Peyer's patch (tissue), 4 donors: ENCODE measurements at regions not wholly inside any gene's neighbourhood (a gene's known extent, or its start where the extent isn't known, plus 50 kb on each side); places are given as distances from the start of the nearest gene placed in this dataset.

ENCODE experiments used
- CTCF ChIP-seq, 6 experiments: fragments of 450-650 bp in 4 of 6; fragments of 200-600 bp in 2 of 6; sonication (generic) in 1 of 6; IDR thresholded peaks; one replicate each; pipeline ENCODE4 v1.5.1; 2017 to 2019; ENCODE audit warnings: antibody characterized with exemption in 6 of 6, mild to moderate bottlenecking in 3 of 6, moderate library complexity in 1 of 6
- POLR2A ChIP-seq, 2 donors: fragments of 450-650 bp; IDR thresholded peaks; one replicate each; pipeline ENCODE4 v1.5.1; 2017; ENCODE audit warnings: antibody characterized with exemption in 2 of 2, mild to moderate bottlenecking in 2 of 2, moderate library complexity in 2 of 2

- TF ChIP-seq POLR2A (IDR thresholded peaks at IDR 0.05), result no peak
- TF ChIP-seq CTCF (IDR thresholded peaks at IDR 0.05), result no peak
Measured at GRCh38 chr1:60692031-60692430, 390.3 kb upstream of the NFIA start.
